ENCODE measurements at regions not wholly inside any gene's neighbourhood (a gene's known extent, or its start where the extent isn't known, plus 50 kb on each side); places are given as distances from the start of the nearest gene placed in this dataset.
"Not testable (repeated sequence)": the region's sequence is repeated elsewhere in the genome, so short reads cannot be mapped to it uniquely, and the experiment has no call there.

- no peak for DNase-seq
Measured at GRCh38 chr3:190192087-190192486, 71.4 kb upstream of the P3H2 start.

- no peak for DNase-seq
Measured at GRCh38 chr3:190188197-190188596, 67.5 kb upstream of the P3H2 start.

DNA sequence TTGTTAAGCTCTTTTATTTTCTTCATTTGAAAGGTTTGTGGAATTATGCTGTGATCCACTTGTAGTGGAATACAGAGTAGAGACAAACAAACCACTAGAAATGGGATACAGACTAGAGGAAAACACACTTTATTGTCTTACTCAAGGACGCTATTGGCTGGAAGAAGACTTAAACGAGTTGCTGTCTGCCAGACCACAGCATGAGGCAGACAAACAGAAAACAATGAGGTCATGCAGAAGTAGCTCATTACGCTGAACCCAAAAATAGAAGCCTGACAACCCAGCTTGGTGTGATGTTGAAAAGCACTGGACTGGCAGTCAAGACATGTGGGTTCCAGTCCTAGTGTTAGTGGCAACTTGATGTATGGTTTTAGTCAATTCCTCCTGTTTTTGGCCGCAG lies 62.4 kb upstream of the P3H2 start:
- no peak for DNase-seq

DNA sequence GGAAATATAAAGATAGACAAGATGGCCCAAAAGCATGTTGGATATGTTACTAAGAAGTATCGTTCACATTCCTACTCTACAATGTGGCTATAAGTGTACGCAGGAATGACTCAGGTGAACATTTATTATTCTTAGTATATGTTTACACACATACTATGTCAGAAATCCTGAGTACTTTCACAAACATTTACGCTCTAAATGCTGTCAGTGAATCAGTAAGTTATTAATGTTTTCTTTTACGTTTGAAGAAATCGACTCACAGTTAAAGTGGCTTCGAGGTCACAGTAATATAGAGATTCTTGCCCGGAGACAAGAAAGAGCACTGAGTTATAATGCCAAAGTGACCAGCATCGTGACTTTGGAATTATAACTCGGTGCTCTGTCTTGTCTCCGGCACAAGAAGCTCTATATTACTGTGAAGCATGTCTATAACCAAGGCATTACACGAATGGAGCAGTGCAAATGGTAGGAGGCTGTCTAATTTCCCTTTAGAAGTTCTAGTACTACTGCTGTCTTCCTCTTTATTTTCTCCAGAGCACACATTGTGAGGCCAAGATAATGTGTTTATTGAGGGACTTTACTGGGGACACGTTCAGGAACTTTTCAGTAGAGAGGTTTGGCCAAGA lies 61.8 kb upstream of the P3H2 start:
- no peak for DNase-seq

DNA sequence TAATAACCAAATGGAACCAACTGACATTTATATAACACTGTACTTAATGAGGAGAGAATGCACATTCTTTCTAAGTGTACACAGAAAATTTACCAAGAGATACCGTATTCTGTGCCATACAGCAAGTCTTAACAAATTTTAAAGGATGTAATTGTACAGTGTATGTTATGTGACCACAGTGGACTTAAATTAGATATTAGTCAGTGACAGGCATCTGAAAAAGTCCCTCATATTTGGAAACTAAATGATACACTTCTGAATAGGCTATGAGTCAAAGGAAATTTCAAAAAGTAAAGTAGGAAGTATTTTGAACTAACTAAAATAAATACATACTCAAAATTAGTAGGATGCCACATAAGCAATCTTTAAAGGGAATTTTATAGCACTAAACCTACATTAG lies 59.6 kb upstream of the P3H2 start:
- no peak for DNase-seq

GRCh38 chr3:190178779-190179178 lies 58.1 kb upstream of the P3H2 start:
- DNase-seq = no peak

- DNase-seq = not testable (repeated sequence)
Measured at GRCh38 chr3:190176933-190177525, 56.3 kb upstream of the P3H2 start.

GRCh38 chr3:190176106-190176505 lies 55.4 kb upstream of the P3H2 start:
- DNase-seq = not testable (repeated sequence)

- DNase-seq = no peak
Measured at GRCh38 chr3:190175490-190175889, 54.8 kb upstream of the P3H2 start.

DNA sequence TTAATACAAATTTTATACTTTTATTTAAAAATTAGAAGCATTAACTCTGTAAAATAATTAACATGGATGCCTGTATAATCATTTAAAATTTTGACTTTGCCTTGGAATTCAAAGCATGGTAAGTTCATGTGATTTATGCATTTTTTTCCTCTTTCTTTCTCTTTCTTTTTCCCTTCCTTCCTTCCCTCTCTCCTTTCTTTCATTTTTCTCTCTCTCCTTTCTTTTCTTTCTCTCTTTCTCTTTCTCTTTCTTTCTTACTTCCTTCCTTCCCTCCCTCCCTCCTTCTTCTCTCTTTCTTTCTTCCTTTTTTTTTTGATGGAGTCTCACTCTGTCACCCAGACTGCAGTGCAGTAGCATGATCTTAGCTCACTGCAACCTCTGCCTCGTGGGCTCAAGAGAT lies 53.8 kb upstream of the P3H2 start:
- no peak for DNase-seq

- DNase-seq = no peak
Measured at GRCh38 chr3:190173426-190173825, 52.7 kb upstream of the P3H2 start.

DNA sequence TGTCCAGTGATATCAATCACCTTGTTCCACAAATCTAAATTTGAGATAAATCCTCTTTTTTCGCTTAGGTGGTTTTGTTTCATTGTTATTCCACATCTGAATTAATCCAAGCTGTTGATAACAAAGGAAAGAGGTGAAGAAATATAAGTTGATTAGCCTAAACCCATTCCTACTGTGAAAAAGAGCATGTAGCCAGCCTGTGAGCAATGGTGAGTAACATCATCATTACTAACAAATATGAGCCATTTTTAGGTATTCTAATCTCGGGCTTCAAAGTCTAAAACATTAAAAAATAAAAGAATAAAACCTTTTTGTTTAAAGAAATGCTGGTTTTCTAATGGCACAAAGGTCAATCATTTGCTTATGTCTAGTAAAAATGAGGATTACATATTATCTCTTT lies 52.1 kb upstream of the P3H2 start:
- DNase-seq = no peak
